NT2/D1 (cell line): ENCODE measurements at regions not wholly inside any gene's neighbourhood (a gene's known extent, or its start where the extent isn't known, plus 50 kb on each side); places are given as distances from the start of the nearest gene placed in this dataset.

ENCODE experiments used
- YY1 ChIP-seq: IDR thresholded peaks from 2 replicates; pipeline ENCODE4 v1.6.1; 2011; ENCODE audit not compliant: insufficient read length, insufficient read depth
- ZNF274 ChIP-seq: IDR thresholded peaks from 2 replicates; pipeline ENCODE4 v1.6.1; 2011; ENCODE audit warnings: mild to moderate bottlenecking, low read depth, low read length

DNA sequence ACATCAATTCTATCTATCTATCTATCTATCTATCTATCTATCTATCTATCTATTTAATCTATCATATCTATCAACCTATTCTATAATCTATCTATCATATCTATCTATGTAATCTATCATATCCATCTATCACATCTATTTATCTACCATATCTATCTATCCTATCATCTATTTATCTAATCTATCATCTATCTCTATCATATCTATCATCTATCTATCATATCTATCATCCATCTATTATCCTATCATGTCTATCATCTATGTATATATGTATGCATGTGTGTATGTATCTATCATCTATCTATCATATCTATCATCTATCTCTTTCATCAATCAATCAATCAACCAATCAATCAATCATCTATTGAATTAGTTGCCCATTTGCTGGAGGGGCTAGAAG is 159.3 kb upstream of the GALNT17 start:
- TF ChIP-seq ZNF274 (no peak), YY1 (no peak)
